ENCODE measurements at regions not wholly inside any gene's neighbourhood (a gene's known extent, or its start where the extent isn't known, plus 50 kb on each side); places are given as distances from the start of the nearest gene placed in this dataset.
"Not testable (repeated sequence)": the region's sequence is repeated elsewhere in the genome, so short reads cannot be mapped to it uniquely, and the experiment has no call there.

DNA sequence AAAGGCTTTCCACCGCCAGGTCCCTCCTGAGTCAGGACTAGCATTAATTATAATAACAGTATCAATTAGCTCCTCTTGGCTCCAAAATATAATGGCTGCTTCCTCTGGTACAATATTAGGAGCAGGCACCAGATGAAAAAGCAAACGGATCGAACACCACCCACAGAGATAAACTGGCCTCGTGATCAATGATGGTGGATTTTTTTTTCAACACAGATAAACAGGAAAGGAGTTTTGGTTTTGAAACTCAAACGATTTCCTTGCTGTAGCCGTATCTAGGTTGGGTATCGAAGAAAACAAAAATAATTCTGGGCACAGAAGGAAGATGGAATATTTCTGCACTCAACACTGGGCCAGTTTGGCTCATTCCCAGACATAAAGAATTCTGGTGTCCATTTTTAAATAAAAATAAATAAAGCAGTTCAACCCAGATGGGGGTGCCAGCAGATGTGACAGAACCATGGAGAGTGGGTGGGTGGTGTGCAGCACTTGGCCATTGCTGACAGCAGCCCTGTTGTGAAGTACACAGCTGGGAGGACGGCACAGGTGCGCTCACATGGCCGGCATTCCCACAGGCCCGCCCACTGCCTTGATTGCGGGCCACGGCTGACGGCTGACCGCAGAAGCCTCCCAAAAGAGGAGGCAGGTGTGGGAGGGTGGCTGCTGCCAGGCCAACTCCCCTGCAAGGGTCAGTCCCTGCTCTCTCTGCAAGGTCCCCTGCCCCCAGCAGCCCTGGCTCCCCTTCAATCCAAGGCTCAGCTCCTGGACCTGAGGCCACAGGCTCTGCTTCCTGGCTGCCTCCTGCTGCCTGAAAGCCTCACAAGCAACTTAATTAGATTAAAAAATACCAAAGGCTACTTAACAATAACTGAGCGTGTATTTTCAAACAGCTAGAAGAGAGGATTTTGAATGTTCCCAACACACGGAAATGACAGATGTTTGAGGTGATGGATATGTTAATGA is 351.9 kb upstream of the ID2 start:
- DNase-seq, result no peak

GRCh38 chr2:8331068-8331467 is 350.8 kb upstream of the ID2 start:
- no peak for DNase-seq

GRCh38 chr2:8332646-8333045 is 349.2 kb upstream of the ID2 start:
- DNase-seq, result no peak

DNA sequence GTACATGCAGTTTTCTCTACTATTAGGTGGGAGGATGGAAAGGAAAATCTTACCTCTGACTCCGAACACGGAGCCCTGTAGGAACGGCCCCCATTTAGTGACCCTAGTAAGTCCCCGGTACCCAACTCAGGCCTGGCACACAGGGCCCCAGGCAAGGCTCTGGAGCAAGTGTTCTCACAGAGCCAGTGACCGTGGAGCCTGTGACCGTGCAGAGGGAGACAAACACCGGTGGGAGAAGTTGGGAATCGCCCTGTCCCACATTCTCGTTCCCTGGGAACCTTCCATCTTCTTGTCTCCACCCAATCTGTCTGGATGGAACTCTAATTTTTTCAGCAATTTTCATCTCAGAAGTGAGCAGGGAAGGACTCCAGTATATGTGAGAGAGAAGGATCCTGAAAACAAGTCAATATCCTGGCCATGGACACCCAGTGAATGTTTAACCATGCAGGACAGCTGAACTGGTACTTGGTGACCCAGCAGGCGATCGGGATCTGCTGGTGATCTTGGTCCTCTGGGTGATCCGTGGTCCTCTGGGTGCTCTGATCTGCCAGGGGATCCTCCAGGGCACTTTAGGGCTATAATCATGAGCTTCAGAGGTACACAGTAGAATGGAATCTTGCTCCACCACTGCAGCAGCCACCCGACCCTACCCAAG is 348.6 kb upstream of the ID2 start:
- no peak for DNase-seq

GRCh38 chr2:8333832-8334187 is 348.0 kb upstream of the ID2 start:
- DNase-seq, result not testable (repeated sequence)

DNA sequence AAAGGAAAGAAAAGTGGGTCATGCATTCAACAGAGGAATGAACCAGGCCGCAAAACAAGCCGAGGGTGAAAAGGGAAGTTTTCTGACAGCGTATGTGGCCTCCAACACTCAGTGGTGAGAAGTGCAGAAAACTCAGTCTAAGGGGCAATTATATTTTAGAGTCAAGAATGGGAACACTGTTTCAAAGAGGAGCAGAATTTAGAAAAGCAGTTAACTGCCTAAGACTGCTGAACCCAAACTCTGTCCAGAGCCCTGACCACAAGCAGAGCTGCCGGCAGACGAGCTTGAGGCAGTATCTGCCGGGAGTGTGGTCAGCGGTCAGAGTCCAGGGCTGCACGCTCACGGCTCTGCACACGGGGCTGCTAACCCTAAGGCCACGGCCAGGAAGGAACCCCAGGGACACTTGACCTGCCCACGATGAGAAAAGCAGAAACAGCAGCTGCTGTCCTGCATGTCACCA is 347.0 kb upstream of the ID2 start:
- no peak for DNase-seq

GRCh38 chr2:8335801-8336200 is 346.1 kb upstream of the ID2 start:
- DNase-seq, result no peak

DNA sequence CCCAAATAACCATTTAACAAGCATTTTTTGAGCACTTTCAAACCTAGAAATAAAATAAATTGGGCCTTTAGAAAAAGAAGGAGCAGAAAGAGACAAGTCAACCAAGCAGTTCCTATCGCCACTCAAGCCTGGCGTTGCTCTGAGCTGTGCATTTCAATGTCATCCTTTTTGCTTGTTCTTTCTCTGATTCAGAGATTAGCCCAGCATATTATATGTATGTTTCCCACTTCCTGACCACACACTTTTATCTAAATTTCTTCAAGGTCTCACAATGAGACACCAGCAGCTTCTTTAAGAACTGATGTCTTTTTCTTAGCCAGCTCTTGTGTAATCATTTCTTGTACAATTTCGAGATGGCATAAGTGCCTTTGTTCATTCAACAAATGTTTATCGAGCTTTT is 344.5 kb upstream of the ID2 start:
- DNase-seq, result no peak

DNA sequence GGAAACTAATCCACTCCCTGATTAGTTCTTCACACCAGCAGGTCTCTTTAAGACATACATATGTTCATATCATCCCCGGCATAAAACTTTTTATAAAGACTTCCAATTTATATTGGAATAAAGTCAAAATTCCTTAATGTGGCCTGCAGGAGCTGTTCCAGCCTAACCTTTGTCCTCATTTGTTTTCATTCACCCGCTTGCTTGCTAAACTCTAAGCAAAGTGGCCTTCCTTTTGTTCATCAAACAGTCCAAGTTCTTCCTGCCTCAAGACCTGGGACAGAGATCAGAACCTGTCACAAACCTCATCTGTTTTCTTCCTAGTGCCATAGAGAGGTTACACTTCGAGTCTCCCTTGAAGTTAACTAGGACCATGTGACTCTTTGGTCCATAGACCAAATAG is 339.4 kb upstream of the ID2 start:
- DNase-seq, result no peak

- DNase-seq, result no peak
Observed at GRCh38 chr2:8343031-8343430, 338.8 kb upstream of the ID2 start.

DNA sequence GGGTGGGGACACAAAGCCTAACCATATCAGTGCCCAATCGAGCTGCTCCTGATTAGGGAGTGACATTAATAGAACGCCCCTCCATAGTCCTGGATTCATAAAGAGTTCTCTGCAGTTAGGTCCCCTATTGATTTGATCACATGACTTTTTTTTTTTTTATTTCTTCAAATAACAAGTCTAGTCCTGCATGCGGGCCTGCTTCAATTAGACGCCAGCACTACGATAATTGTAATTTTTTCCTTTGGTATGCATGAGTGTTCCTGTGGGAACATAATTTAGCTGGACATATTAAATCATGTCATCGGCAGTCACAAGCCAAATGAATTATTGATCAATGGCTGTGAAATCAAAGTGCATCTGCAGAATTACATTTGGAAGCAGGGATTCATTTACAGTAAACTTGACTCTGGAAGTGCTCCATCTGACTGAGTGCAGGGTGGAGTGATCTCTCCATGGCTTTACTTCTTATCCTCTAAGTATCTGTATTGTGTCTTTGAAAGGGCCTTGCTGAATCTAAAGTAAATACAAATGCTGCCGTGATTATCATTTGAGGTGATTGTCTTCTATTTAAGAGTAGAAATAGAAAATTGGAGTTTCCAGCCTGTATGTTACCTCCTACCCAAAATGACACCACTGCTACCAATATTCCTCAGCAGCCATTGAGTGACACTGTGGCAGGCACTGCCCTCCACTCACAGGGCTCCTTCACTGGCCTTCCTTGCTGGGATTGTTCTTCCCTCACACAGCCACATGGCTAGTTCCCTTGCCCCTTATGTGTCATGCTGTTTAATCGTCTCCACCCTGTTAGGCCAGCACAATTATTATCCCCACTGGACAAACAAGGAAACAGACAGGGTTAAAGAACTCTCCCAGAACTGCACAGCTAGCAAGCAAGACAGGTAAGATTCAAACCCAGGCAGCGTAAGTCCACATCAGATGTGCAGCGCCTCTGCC is 337.4 kb upstream of the ID2 start:
- DNase-seq, result peak in 1 of 3 donors; percentile 31

- DNase-seq, result no peak
Observed at GRCh38 chr2:8345200-8345599, 336.7 kb upstream of the ID2 start.

DNA sequence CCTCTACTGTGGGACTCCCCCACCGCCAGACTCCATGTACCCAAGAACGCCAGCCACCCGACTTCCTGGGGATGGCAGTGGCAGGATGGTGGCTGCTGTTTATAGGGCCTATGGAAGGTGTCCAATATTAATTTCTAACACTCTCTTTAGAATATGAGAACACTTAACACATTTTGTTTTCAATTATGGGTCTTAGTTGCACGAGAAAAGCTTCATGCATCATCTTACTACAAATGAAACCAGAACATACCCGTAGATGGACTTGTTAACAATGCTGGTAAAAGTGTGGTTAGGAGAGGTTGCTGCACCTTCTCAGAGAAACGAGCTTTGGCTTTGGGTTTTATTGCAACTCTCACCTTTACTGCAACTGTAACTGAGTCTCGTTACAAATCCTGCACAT is 335.6 kb upstream of the ID2 start:
- no peak for DNase-seq

DNA sequence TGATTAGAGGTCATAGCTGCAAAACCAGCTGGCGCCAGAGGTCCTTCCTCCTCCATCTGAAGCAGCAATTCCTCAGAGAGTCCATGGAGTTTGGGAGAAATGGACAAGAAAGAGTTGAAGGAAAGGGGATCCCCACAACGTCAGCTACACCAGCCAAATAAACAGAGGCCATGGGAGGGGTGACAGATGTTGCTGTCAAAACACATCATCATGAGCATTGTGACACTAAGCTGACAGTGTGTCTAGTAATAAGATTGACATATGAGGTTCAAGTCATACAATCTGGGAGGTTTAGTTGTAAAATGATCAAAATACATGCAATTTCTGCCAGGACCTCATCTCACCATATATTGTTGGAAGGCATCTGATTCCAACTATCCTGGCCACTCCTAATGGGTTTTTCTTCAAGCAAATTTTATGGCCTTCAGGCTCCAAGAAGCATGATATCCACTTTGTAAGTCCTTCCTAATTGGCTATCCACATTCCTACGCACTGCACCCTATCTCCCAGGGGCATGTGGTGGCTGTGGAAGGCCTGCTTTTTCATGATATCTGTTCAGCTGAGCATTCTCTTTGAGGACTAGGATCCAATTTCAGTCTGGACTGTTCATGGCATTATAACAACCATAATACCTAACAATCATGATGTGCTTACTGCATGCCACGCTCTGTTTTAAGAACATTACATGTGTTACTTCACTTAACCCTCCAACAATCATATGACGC is 335.0 kb upstream of the ID2 start:
- DNase-seq, result no peak

- not testable (repeated sequence) for DNase-seq
Observed at GRCh38 chr2:8348911-8349310, 332.9 kb upstream of the ID2 start.

DNA sequence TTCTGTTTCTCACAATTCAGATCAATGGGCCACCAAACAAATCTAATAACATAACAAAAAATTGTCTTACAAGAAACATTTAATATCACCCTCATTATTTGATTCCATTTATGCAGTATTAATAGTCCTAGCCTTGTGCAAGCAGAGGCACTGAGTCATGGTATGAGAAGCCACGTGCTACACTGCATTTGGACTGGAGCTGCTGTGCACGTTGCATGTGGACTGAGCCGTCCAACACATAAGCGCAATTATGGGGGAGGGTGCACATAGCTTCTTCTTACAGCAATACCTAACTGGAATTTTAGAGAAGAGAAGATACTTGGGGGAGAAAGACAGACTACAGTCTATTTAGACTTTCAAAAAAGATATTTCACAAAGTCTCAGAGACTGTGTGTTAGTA is 329.6 kb upstream of the ID2 start:
- DNase-seq, result no peak

- no peak for DNase-seq
Observed at GRCh38 chr2:8352989-8353388, 328.9 kb upstream of the ID2 start.

GRCh38 chr2:8355102-8355859 is 326.6 kb upstream of the ID2 start:
- peak in 1 of 3 donors; percentile 34 for DNase-seq

- DNase-seq, result peak in 1 of 3 donors; percentile 14
Observed at GRCh38 chr2:8357738-8358518, 323.9 kb upstream of the ID2 start.

GRCh38 chr2:8361930-8362329 is 319.9 kb upstream of the ID2 start:
- no peak for DNase-seq
